Endometrium (tissue), 2 donors: ENCODE measurements at regions not wholly inside any gene's neighbourhood (a gene's known extent, or its start where the extent isn't known, plus 50 kb on each side); places are given as distances from the start of the nearest gene placed in this dataset.

Experiments
- FAIRE-seq: peaks from 2 replicates; lab custom pipeline; 2012; peaks lifted over from hg19 to GRCh38; lab: Jason Lieb, UNC
- donor health status: control.
- donor health status: control.

- no peak for FAIRE-seq
These were observed 107.8 kb upstream of the NR4A3 start for GRCh38 chr9:99713838-99714306.

- FAIRE-seq, result no peak
These were observed 103.1 kb upstream of the NR4A3 start for GRCh38 chr9:99718631-99719030.

- no peak for FAIRE-seq
These were observed 101.1 kb upstream of the NR4A3 start for GRCh38 chr9:99720455-99721050.

GRCh38 chr9:99721898-99722297, 99.8 kb upstream of the NR4A3 start:
- FAIRE-seq, result no peak

- FAIRE-seq, result no peak
These were observed 98.8 kb upstream of the NR4A3 start for GRCh38 chr9:99722877-99723276.

GRCh38 chr9:99724640-99725039, 97.0 kb upstream of the NR4A3 start:
- FAIRE-seq, result no peak

GRCh38 chr9:99725852-99726251, 95.8 kb upstream of the NR4A3 start:
- no peak for FAIRE-seq

GRCh38 chr9:99726758-99727157, 94.9 kb upstream of the NR4A3 start:
- no peak for FAIRE-seq

GRCh38 chr9:99730062-99730461, 91.6 kb upstream of the NR4A3 start:
- no peak for FAIRE-seq

GRCh38 chr9:99731950-99732349, 89.7 kb upstream of the NR4A3 start:
- FAIRE-seq, result no peak

GRCh38 chr9:99732715-99733114, 89.0 kb upstream of the NR4A3 start:
- FAIRE-seq, result no peak

- FAIRE-seq, result no peak
These were observed 86.6 kb upstream of the NR4A3 start for GRCh38 chr9:99735041-99735440.

GRCh38 chr9:99736291-99736690, 85.4 kb upstream of the NR4A3 start:
- no peak for FAIRE-seq

GRCh38 chr9:99737649-99738048, 84.0 kb upstream of the NR4A3 start:
- FAIRE-seq, result no peak

GRCh38 chr9:99743006-99743405, 78.7 kb upstream of the NR4A3 start:
- FAIRE-seq, result no peak

GRCh38 chr9:99743455-99743854, 78.2 kb upstream of the NR4A3 start:
- FAIRE-seq, result no peak

- no peak for FAIRE-seq
These were observed 77.6 kb upstream of the NR4A3 start for GRCh38 chr9:99744132-99744531.

GRCh38 chr9:99745085-99745484, 76.6 kb upstream of the NR4A3 start:
- no peak for FAIRE-seq

- no peak for FAIRE-seq
These were observed 75.3 kb upstream of the NR4A3 start for GRCh38 chr9:99746406-99746805.

- FAIRE-seq, result no peak
These were observed 73.4 kb upstream of the NR4A3 start for GRCh38 chr9:99748266-99748665.

- no peak for FAIRE-seq
These were observed 73.0 kb upstream of the NR4A3 start for GRCh38 chr9:99748676-99749075.

- no peak for FAIRE-seq
These were observed 72.0 kb upstream of the NR4A3 start for GRCh38 chr9:99749641-99750040.

- FAIRE-seq, result no peak
These were observed 71.2 kb upstream of the NR4A3 start for GRCh38 chr9:99750526-99750925.

GRCh38 chr9:99752417-99753109, 69.1 kb upstream of the NR4A3 start:
- FAIRE-seq, result no peak
